ENCODE measurements at regions not wholly inside any gene's neighbourhood (a gene's known extent, or its start where the extent isn't known, plus 50 kb on each side); places are given as distances from the start of the nearest gene placed in this dataset.

GRCh38 chr7:136267822-136268221 is 290.7 kb upstream of the MTPN start:
- TF ChIP-seq POLR2A (IDR thresholded peaks at IDR 0.05) (no peak), CTCF (IDR thresholded peaks at IDR 0.05) (no peak), POLR2AphosphoS5 (IDR thresholded peaks at IDR 0.05) (no peak)

All from prostate gland (tissue), 2 donors.